ENCODE measurements at regions not wholly inside any gene's neighbourhood (a gene's known extent, or its start where the extent isn't known, plus 50 kb on each side); places are given as distances from the start of the nearest gene placed in this dataset.

- TF ChIP-seq CTCF (IDR thresholded peaks at IDR 0.05) (no peak), POLR2A (IDR thresholded peaks at IDR 0.05) (no peak)
Measured at GRCh38 chr5:77844623-77845323, 68.6 kb upstream of the TBCA start.

All from testis (tissue), 2 donors.